ENCODE measurements at regions not wholly inside any gene's neighbourhood (a gene's known extent, or its start where the extent isn't known, plus 50 kb on each side); places are given as distances from the start of the nearest gene placed in this dataset.

GRCh38 chr3:159600291-159600690 lies 388.3 kb upstream of the IL12A start:
- no peaks in the 10 kb centered on the region for H3K36me3 Mint-ChIP-seq (ENCODE audit: low read depth)
- H3K27ac Mint-ChIP-seq: no peak overlapping the region
- intact Hi-C loops (cut with micrococcal nuclease): no loop called here
- peaks cover 38% of the 10 kb centered on the region for H3K9me3 Mint-ChIP-seq
- no peaks in the 10 kb centered on the region for H3K4me1 Mint-ChIP-seq (ENCODE audit: low read depth)
- no peaks in the 10 kb centered on the region for H3K27me3 Mint-ChIP-seq
- no peak overlapping the region for H3K4me3 Mint-ChIP-seq

- Mint-ChIP-seq H3K4me3 (no peak overlapping the region), H3K4me1 (ENCODE audit: low read depth) (no peaks in the 10 kb centered on the region), H3K27me3 (peaks cover 4% of the 10 kb centered on the region), H3K27ac (no peak overlapping the region), H3K36me3 (ENCODE audit: low read depth) (no peaks in the 10 kb centered on the region), H3K9me3 (peaks cover 31% of the 10 kb centered on the region)
- intact Hi-C loops (cut with micrococcal nuclease): no loop called here
Measured at GRCh38 chr3:159604151-159604581, 384.5 kb upstream of the IL12A start.

DNA sequence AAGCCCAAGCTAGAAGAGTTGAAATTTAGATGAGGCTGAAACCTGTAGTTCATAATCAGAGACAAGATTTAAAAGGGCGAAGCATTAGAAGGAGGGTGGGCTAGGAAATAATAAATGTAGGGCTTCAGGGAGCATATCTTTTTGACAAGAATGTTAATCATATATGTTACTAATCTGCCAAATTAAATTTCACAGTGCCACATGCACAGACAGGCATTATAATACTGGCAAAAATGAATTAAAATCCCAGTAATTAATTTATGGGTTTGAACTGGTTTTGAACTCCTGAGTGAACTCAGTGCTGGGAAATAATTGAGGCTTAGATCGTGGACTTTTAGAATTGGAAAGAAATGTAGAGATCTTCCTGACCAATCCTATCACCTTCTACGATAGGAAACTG lies 383.5 kb upstream of the IL12A start:
- H3K4me1 Mint-ChIP-seq (ENCODE audit: low read depth): no peaks in the 10 kb centered on the region
- H3K4me3 Mint-ChIP-seq: no peak overlapping the region
- no peak overlapping the region for H3K27ac Mint-ChIP-seq
- intact Hi-C loops (cut with micrococcal nuclease): no loop called here
- no peaks in the 10 kb centered on the region for H3K36me3 Mint-ChIP-seq (ENCODE audit: low read depth)
- peaks cover 4% of the 10 kb centered on the region for H3K27me3 Mint-ChIP-seq
- peaks cover 21% of the 10 kb centered on the region for H3K9me3 Mint-ChIP-seq

DNA sequence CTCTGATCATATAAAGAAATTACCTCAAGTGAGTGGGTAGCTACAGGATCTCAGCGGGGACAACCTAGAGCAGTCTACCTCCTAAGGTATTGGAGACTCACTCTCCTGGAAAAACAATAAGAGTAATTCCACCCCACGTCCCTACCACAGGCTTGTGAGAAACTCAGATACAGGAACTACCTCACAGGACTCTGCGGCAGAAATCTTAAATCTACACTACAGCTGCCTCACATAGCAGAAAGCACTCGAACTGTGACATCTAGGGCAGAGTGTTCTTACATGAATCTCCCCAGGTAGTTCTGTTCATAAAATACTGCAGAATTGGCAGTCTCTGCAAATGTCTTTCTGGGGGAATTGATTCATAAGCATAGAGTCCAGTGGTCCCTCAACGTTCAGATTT lies 382.9 kb upstream of the IL12A start:
- Mint-ChIP-seq H3K4me1 (ENCODE audit: low read depth) (no peaks in the 10 kb centered on the region), H3K27me3 (peaks cover 4% of the 10 kb centered on the region), H3K36me3 (ENCODE audit: low read depth) (no peaks in the 10 kb centered on the region), H3K27ac (no peak overlapping the region), H3K4me3 (no peak overlapping the region), H3K9me3 (peaks cover 15% of the 10 kb centered on the region)
- intact Hi-C loops (cut with micrococcal nuclease): no loop called here

DNA sequence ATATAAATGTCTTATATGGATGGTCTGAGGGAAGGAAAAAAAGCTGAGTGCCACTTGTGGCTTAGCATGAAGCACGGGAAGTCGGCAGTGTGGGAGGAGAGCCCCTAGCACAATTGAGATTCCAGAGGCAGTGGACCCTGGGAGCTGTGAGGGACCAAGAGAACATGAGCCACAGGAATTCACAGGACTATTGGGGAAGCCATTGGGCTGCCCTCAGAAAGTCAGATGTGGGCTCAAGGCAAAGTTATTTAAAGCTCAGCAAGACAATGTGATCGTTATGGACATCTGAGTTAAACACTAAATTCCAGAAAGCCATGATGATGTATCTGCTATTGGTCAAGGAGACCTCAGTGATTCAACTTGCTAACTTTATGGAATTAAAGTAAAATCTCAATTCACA lies 380.8 kb upstream of the IL12A start:
- Mint-ChIP-seq H3K4me1 (ENCODE audit: low read depth) (no peaks in the 10 kb centered on the region), H3K27ac (no peak overlapping the region), H3K27me3 (peaks cover 4% of the 10 kb centered on the region), H3K9me3 (no peaks in the 10 kb centered on the region), H3K4me3 (no peak overlapping the region), H3K36me3 (ENCODE audit: low read depth) (no peaks in the 10 kb centered on the region)
- intact Hi-C loops (cut with micrococcal nuclease): no loop called here

DNA sequence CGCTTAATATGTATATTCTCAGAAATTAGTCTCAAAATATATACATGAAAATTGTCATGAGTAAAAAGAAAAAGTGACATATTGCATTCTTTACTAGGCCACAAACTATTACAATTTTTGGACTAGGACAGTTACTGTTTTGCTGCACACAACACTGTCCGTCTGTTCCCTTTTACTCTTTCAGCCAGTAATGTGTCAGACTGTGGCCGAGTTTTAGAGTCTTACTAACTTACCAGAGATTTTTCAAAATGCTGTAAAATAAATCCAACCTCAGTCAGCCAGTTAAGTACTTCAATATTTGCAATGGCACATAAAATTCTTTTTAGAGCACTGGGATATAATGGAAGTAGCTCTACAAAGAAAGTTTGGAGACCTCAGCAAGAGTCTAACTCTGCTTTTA lies 380.3 kb upstream of the IL12A start:
- Mint-ChIP-seq H3K9me3 (no peaks in the 10 kb centered on the region), H3K27me3 (peaks cover 4% of the 10 kb centered on the region), H3K4me1 (ENCODE audit: low read depth) (no peaks in the 10 kb centered on the region), H3K27ac (no peak overlapping the region), H3K4me3 (no peak overlapping the region), H3K36me3 (ENCODE audit: low read depth) (no peaks in the 10 kb centered on the region)
- intact Hi-C loops (cut with micrococcal nuclease): no loop called here

- Mint-ChIP-seq H3K27me3 (peaks cover 4% of the 10 kb centered on the region), H3K27ac (no peak overlapping the region)
Measured at GRCh38 chr3:159609625-159610024, 379.0 kb upstream of the IL12A start.

GRCh38 chr3:159616234-159616825 lies 372.3 kb upstream of the IL12A start:
- Mint-ChIP-seq H3K4me1 (ENCODE audit: low read depth) (no peaks in the 10 kb centered on the region), H3K36me3 (ENCODE audit: low read depth) (no peaks in the 10 kb centered on the region), H3K9me3 (no peaks in the 10 kb centered on the region), H3K27me3 (no peaks in the 10 kb centered on the region), H3K4me3 (no peak overlapping the region), H3K27ac (no peak overlapping the region)
- intact Hi-C loops (cut with micrococcal nuclease): no loop called here

More at GRCh38 chr3:159609625-159610024, 379.0 kb upstream of the IL12A start:
- intact Hi-C loops (cut with micrococcal nuclease): no loop called here
- Mint-ChIP-seq H3K4me3 (no peak overlapping the region), H3K36me3 (ENCODE audit: low read depth) (no peaks in the 10 kb centered on the region), H3K4me1 (ENCODE audit: low read depth) (no peaks in the 10 kb centered on the region), H3K9me3 (no peaks in the 10 kb centered on the region)

DNA sequence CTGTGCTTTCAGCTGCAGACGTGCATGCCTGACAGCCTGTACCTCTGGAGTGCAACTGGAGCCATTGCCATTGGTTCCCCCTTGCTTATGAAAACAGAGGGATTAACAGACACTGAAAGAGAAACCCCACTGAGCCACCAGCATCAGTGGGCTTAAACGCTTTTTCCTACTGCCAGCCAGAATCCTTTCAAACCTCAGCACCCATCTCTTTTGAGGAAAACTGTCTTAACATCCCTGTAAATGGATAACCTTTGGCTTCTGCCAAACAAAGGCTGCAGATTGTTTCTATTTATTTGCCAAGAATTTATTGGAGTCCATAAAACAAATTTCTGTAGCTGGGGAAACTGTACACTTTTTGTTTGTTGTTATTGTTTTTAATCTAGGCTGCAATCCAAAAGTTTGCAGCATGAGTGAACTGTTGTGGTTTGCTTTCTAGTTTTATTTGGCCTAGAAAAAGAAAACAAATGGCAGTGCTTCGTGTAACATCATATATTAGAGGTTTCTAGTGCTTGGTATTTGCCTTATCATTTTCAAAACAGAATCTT lies 369.2 kb upstream of the IL12A start:
- Mint-ChIP-seq H3K36me3 (ENCODE audit: low read depth) (no peaks in the 10 kb centered on the region), H3K9me3 (no peaks in the 10 kb centered on the region), H3K27me3 (no peaks in the 10 kb centered on the region), H3K4me1 (ENCODE audit: low read depth) (no peaks in the 10 kb centered on the region), H3K4me3 (no peak overlapping the region), H3K27ac (no peak overlapping the region)
- intact Hi-C loops (cut with micrococcal nuclease): no loop called here

- H3K27me3 Mint-ChIP-seq: no peaks in the 10 kb centered on the region
- no peaks in the 10 kb centered on the region for H3K9me3 Mint-ChIP-seq
- no peaks in the 10 kb centered on the region for H3K36me3 Mint-ChIP-seq (ENCODE audit: low read depth)
- no peak overlapping the region for H3K4me3 Mint-ChIP-seq
- no peaks in the 10 kb centered on the region for H3K4me1 Mint-ChIP-seq (ENCODE audit: low read depth)
- intact Hi-C loops (cut with micrococcal nuclease): no loop called here
- H3K27ac Mint-ChIP-seq: no peak overlapping the region
Measured at GRCh38 chr3:159620281-159620680, 368.4 kb upstream of the IL12A start.

DNA sequence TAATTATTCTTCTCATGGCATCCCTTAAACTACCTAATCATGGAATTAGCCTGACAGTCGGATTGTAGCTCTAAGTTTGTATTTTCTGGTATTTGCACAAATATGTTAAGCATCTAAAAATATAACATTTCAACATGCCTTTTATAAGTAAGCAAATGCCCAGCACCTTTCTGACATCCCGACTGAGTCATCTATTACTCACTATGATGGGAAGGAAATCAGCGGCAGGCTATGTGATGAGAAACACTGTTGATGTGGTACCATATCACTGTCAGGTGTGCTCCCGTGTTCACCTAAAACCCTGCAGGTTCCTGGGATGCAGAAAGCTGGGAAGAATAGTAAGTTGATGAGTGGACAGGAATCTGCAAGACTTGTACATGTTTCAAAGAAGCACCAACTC lies 367.8 kb upstream of the IL12A start:
- intact Hi-C loops (cut with micrococcal nuclease): no loop called here

GRCh38 chr3:159624616-159625015 lies 364.0 kb upstream of the IL12A start:
- Mint-ChIP-seq H3K27me3 (peaks cover 4% of the 10 kb centered on the region), H3K4me1 (ENCODE audit: low read depth) (no peaks in the 10 kb centered on the region), H3K4me3 (no peak overlapping the region), H3K9me3 (no peaks in the 10 kb centered on the region), H3K36me3 (ENCODE audit: low read depth) (no peaks in the 10 kb centered on the region), H3K27ac (no peak overlapping the region)
- intact Hi-C loops (cut with micrococcal nuclease): no loop called here

More for the DNA sequence above, 367.8 kb upstream of the IL12A start:
- no peak overlapping the region for H3K4me3 Mint-ChIP-seq
- peaks cover 4% of the 10 kb centered on the region for H3K27me3 Mint-ChIP-seq
- no peaks in the 10 kb centered on the region for H3K4me1 Mint-ChIP-seq (ENCODE audit: low read depth)
- H3K36me3 Mint-ChIP-seq (ENCODE audit: low read depth): no peaks in the 10 kb centered on the region
- H3K27ac Mint-ChIP-seq: no peak overlapping the region
- no peaks in the 10 kb centered on the region for H3K9me3 Mint-ChIP-seq

DNA sequence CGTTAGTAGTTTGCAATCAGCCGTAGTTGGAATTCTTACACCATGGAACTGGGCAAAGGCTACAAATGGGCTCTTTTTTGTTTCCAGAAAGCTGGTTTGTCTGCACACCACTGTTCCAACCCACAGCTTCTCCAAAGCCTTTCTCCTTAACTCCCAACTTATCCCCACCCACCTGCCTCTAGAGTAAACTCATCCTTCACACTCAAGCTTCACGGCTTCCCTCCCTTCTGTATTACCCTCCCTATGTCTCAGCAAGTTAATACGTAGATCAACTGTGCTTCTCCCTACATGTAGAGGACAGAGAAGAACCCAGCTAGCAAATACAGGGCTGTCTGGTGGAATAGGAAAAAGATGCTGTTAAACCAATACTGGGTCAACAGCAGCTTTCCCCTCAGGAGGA lies 363.0 kb upstream of the IL12A start:
- H3K4me3 Mint-ChIP-seq: no peak overlapping the region
- H3K9me3 Mint-ChIP-seq: no peaks in the 10 kb centered on the region
- no peaks in the 10 kb centered on the region for H3K4me1 Mint-ChIP-seq (ENCODE audit: low read depth)
- H3K36me3 Mint-ChIP-seq (ENCODE audit: low read depth): no peaks in the 10 kb centered on the region
- H3K27me3 Mint-ChIP-seq: peaks cover 4% of the 10 kb centered on the region
- H3K27ac Mint-ChIP-seq: no peak overlapping the region
- intact Hi-C loops (cut with micrococcal nuclease): no loop called here

DNA sequence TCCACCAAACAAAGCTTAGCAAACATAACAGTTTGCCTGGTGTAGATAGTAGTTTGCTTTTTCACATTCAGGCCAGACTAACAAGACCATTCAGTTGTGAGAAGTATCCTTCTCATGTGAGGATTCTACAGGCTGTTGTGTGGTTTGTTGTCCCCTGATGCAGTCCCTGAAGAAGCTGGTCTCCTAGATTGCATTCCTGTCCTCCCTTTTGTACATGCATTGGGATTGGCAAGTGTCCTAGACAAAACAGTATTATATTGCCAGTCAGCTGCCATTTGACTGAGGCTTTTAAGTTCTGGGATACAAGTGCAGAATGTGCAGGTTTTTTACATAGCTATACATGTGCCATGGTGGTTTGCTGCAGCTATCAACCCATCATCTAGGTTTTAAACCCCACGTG lies 362.0 kb upstream of the IL12A start:
- Mint-ChIP-seq H3K27ac (no peak overlapping the region), H3K27me3 (peaks cover 4% of the 10 kb centered on the region), H3K4me1 (ENCODE audit: low read depth) (no peaks in the 10 kb centered on the region), H3K36me3 (ENCODE audit: low read depth) (no peaks in the 10 kb centered on the region), H3K9me3 (no peaks in the 10 kb centered on the region), H3K4me3 (no peak overlapping the region)
- intact Hi-C loops (cut with micrococcal nuclease): no loop called here

- peaks cover 4% of the 10 kb centered on the region for H3K27me3 Mint-ChIP-seq
- H3K4me1 Mint-ChIP-seq (ENCODE audit: low read depth): no peaks in the 10 kb centered on the region
- no peak overlapping the region for H3K4me3 Mint-ChIP-seq
- no peaks in the 10 kb centered on the region for H3K9me3 Mint-ChIP-seq
- no peaks in the 10 kb centered on the region for H3K36me3 Mint-ChIP-seq (ENCODE audit: low read depth)
- intact Hi-C loops (cut with micrococcal nuclease): no loop called here
- H3K27ac Mint-ChIP-seq: no peak overlapping the region
Measured at GRCh38 chr3:159627229-159627628, 361.4 kb upstream of the IL12A start.

All from dendritic cell treated with granulocyte-macrophage colony-stimulating factor and Interleukin-4, amounts not matched to agents 40 ng/mL and 50 ng/mL, for 4 days (primary cell).